ENCODE measurements at regions not wholly inside any gene's neighbourhood (a gene's known extent, or its start where the extent isn't known, plus 50 kb on each side); places are given as distances from the start of the nearest gene placed in this dataset.
"Not testable (repeated sequence)": the region's sequence is repeated elsewhere in the genome, so short reads cannot be mapped to it uniquely, and the experiment has no call there.

DNA sequence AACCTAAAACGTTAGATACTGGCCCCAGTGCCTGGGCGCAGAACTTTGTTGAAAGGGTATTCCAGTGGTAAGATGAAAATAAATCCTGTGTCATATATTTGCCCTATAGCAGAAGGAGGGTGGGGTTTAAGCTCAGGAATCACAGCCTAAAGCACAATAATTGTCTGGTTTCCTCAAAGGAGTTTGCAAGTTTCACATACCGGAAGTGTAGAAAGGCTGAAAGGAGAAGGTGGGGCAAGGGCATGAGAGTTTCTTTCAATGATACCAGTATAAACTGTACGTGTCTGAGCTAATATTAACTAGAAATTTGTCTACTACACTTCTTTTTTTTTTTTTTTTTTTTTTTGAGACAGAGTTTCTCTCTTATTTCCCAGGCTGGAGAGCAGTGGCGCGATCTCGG is 147.9 kb upstream of the WWC1 start:
- DNase-seq (ENCODE audit: low spot score); intact Hi-C loops (cut with DNase I); ATAC-seq: not testable (repeated sequence)

DNA sequence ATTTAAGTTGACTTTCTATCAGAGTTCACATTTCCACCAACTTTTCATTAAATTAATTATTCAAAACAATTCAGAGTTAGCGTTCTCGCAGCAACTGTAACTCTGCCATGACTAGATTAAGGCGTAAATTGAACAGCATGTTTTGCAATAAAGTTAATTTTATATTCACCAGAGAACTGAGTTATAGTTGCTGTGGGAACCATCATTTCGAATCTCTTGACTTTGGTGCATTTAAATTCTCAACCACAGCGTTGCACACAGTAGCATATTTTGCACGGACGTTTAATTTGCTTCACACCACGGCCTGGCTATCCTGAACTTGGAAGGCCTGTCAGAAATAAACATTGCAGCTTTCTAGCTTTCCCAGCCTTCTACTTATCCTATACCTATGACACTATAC is 144.3 kb upstream of the WWC1 start:
- ATAC-seq, result no peak

DNA sequence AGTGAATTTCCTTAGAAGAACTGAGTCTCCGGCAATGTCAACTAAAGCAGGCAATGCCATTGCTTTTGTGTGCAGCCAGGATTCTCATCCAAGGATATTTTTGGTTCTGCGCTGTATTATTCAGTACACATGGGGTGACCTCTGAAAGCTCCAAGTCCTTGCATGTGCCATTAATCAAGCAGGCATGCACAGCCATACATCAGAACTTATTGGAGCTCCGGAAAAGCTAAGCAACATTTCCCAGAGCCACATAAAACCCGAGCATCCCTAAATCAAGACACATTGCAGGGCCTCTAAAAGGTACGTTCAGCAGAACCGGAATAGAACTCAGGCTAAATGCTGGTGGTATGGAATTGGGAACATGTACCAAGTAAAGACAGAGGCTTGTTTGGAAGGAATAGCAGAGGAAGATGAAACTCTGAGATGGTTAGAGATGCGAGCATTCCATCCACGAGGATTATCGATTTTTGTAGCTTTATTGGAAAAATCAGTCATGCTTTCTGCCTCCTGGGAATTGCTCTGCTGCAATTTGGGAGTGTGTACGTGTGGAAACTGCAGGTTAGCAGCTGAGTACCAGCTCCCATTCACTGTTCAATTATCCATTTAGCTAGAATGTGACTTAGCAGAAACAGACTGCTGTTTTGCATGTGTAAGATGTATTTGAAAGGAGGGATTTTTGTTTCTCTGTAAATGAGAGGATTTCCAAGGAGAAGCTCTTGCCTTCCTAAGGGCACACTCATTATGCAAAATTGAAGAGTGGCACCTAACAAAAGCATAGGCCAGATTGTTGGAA is 143.7 kb upstream of the WWC1 start:
- ATAC-seq (no peak), DNase-seq (ENCODE audit: low spot score) (no peak)
- intact Hi-C loops (cut with DNase I), result no loop called here

More for the DNA sequence above, 144.3 kb upstream of the WWC1 start:
- intact Hi-C loops (cut with DNase I), result no loop called here
- DNase-seq (ENCODE audit: low spot score), result no peak

DNA sequence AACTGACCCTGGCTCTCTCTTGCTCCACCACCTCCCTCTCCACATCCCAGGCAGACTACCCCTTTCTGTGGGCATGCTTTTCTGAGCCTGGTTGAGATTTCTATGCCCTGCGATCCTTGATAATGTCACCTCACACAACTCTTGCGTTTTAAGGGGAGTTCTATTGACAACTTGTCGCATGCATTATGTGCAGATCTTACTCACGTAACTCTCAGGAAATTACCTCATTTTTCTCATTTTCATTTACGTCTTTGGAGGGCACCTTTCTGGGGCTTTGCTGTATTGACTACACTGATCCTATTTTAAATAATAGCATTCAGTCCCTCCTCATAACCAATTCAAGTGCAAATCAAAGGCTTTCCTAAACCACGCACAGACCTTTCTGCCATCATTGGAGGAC is 140.4 kb upstream of the WWC1 start:
- no peak for DNase-seq (ENCODE audit: low spot score)
- no peak for ATAC-seq
- intact Hi-C loops (cut with DNase I), result no loop called here

DNA sequence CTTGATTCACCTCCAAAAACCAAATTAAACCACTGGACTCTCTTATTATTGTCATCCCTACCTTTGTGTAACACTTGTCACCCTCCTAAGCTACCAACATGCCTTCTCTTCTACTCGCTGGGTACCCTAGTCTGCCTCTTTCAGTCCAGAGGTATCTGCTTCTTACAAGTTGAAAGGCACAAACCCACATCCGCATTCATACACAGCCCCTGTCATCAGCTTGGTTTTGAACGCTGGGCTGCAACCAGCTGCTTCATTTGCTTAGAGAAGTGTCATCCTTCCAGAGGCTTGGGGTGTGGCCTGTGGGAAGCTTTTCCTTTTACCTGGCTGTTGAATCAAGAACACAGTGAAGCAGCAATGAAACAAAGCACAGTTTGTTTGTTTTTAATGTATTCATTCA is 138.8 kb upstream of the WWC1 start:
- DNase-seq (ENCODE audit: low spot score) (no peak), ATAC-seq (peak; percentile 44)
- intact Hi-C loops (cut with DNase I), result no loop called here

DNA sequence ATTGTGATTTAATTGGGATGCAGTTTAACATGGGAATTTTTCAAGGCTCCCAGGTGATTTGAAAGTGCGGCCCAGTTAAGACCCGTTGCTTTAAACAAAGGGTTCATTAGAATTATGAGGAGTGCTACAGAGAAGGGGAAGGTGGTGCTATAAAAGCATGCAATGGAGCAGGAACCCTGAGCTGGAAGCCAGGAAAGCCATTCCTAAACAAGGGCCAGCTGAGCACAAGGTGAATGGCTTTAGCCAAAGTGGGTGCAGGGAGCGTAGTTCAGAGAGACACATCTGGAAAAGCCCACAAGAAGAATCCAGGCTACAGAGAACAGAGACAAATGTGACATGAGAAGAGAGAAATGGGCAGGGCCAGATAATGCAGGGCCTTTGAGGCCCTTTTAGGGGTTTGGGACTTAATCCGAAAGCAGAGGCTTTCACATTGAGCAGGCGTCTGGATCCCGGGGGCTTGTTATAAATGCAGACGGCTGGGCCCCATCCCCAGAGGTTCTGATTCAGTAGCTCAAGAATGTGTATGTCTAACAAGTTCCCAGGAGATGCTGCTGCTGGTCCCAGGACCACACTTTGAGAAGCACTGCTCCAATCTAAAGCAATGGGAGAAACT is 138.1 kb upstream of the WWC1 start:
- peak; percentile 25 for ATAC-seq
- intact Hi-C loops (cut with DNase I), result no loop called here
- DNase-seq (ENCODE audit: low spot score), result no peak

DNA sequence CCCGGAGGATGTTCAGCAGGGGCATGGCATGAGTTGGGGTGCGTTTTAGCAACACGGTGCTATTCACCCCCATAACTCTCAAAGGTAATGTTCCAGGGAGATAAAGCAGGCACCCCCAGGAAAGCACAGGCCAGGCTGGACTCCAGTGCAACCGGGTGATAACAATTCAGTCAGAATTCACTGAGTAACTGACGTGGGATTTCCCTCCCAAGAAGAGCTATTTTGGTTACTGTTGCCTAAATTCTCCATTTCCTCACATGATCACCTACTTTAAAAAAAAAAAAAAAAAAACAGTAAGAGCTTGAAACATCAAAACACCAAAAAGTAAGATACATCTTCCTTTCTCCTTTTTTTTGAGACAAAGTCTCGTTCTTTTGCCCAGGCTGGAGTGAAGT is 137.6 kb upstream of the WWC1 start:
- ATAC-seq, result no peak
- DNase-seq (ENCODE audit: low spot score), result no peak
- intact Hi-C loops (cut with DNase I), result no loop called here

DNA sequence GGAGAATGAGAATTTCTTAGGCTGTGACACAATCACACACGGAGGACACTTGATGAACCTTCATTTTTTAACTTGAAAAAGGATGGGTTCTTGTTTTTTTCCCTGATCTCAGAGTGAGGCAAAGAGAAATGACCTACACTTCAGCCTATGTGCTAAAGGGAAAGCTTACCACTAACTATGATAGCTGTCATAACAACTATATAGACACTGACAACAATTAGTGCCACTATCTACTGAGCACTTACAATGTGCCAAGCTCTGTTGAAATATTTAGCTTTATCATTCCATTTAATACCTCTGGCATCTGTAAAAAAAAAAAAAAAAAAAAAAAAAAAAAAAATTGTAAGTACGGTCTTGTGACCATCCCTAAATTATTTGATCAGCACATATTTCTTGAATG is 135.9 kb upstream of the WWC1 start:
- intact Hi-C loops (cut with DNase I), result no loop called here
- no peak for DNase-seq (ENCODE audit: low spot score)
- ATAC-seq, result no peak

DNA sequence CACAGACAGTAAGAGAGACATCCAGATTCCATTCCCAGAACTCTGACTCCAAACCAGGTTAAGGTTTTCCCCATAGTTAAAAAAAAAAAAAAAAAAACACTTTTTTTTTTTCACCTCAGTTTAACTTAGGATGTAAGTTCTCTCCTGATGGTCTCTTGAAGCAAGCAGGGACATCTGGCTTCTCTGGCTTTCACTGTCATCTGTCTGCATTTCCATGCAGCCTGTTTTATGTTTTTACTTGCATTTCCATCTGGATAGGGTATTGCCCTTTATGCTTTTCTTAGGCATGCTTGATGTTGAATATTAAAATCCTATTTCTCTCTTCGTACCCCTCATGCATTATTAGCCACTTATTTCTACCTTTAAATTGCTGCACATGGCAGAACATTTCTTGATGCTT is 135.3 kb upstream of the WWC1 start:
- intact Hi-C loops (cut with DNase I), result no loop called here
- DNase-seq (ENCODE audit: low spot score), result no peak

DNA sequence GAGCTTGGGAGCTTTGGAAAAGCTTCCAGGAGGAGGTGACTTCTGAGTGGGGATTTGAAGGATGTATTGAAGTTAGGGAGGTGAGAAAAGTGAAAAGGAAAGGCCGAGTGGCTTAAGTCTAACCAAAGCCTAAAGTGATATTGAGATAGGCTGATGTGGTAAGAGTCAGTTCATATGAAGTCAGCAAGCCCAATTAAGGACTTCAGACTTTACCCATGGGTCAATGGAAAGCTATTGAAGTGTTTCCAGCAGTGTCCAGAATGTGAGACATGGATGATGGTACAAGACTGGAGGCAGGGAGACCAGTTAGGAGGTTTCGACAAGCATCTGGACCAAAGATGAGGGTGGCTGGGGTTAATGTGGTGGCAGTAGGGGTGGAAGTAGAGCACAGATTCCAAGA is 134.3 kb upstream of the WWC1 start:
- DNase-seq (ENCODE audit: low spot score) (no peak), ATAC-seq (no peak)
- intact Hi-C loops (cut with DNase I), result no loop called here

More for the DNA sequence above, 135.3 kb upstream of the WWC1 start:
- ATAC-seq, result no peak

DNA sequence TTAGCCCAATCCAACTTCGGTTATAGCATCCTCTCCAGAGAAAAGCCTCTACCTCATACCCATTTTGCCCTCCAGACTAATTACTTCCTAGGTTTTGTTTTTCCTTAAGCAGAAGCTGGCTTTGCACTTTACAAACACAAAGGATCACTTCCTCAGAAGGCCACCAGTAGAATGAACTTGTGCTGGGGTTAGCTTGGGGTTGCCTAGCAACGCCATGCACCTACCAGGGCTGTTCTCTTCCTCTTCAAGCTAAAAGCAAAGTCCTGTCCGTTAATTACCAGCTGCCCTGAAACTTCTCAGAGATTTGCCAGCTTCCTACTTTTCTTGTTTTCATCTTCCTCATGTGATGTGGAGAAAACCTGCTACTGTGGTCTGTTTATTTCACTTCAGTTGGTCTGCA is 132.0 kb upstream of the WWC1 start:
- intact Hi-C loops (cut with DNase I), result no loop called here
- DNase-seq (ENCODE audit: low spot score), result no peak

DNA sequence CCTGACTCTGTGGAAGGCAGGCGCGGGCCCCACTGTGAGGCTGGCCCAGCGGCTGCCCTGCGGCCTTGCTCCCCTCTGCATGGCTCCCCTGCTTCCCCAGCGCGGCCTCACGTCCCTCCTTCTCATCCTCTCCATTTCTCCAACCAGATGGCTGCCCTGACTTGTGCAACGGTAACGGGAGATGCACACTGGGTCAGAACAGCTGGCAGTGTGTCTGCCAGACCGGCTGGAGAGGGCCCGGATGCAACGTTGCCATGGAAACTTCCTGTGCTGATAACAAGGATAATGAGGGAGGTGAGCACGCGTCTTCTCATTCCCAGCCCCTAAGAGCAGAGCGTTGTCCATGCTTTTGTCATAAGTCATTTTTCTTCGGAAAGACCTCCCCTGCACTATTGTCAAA is 129.0 kb upstream of the WWC1 start:
- DNase-seq (ENCODE audit: low spot score) (no peak), ATAC-seq (peak; percentile 49)
- intact Hi-C loops (cut with DNase I), result no loop called here

More for the DNA sequence above, 132.0 kb upstream of the WWC1 start:
- ATAC-seq, result no peak

DNA sequence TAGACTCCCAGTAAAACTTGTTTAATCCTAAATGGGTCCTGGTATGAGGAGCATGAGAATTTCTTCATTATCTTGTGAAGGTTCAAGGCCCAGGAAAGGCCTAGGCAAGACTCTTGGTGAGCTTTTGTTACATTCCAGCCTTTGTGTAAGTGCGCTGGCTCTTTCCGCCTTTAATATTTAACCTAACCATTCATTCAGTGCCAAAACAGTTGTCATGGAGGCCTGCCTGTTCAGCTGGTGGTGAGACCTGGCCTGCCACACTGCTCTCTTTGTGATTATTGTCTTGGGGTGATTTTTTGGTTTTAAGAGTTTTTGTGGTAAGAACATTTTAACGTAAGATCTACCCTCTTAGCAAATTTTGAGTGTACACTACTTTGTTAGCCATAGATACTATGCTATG is 127.5 kb upstream of the WWC1 start:
- no peak for ATAC-seq
- intact Hi-C loops (cut with DNase I), result no loop called here
- DNase-seq (ENCODE audit: low spot score), result no peak

DNA sequence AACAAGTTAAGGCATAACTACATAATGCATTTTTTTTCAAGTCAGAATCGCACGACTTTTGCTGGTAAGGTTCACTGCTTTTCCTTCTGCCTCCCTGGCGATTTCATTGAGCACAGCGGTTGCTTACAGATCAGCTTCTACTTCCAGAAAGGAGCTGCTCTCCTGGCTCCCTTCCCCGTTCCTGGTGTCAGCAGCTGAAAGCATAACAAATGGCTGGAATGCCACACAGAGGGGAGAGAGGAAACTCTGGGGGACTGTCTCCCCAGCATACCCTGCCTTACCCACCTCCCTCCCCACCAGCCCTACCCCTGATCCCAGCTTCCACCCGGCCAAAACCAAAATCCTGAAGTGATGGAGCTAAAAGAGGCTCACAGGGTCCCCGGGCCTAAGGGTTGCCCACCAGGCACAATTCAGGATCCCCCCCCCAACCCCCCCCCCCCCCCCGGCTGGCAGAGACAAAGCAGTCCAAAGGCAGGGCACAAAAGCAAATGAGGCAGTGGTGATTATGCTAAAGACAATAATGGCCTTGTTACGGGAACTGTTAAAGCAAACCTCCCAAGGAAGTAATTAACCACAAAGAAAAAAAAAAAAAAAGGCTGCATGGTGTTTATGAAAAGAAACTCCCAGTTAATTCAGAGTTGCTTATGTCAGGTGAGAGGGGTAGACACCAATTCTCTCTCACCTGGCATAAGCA is 126.1 kb upstream of the WWC1 start:
- intact Hi-C loops (cut with DNase I), result no loop called here
- peak; percentile 61 for ATAC-seq
- no peak for DNase-seq (ENCODE audit: low spot score)

DNA sequence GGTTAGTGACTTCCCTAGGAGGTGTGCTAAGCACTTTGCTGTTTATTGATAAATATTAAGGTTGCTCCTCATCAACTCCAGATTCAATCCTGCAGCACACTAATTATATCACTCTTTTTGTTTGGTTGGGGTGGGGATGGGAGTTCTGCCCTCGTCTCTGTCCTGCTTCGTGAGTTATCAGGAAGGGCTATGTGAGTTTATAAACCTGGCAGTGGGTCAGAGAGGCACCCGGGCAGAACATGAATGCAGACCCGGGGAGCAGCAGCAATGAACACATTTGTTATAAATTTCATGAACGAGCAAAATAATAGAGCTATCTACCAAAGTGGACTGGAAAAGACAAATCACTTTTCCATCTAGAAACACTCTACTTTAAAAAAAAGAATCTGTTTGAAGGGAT is 125.5 kb upstream of the WWC1 start:
- DNase-seq (ENCODE audit: low spot score) (no peak), ATAC-seq (no peak)
- intact Hi-C loops (cut with DNase I), result no loop called here

DNA sequence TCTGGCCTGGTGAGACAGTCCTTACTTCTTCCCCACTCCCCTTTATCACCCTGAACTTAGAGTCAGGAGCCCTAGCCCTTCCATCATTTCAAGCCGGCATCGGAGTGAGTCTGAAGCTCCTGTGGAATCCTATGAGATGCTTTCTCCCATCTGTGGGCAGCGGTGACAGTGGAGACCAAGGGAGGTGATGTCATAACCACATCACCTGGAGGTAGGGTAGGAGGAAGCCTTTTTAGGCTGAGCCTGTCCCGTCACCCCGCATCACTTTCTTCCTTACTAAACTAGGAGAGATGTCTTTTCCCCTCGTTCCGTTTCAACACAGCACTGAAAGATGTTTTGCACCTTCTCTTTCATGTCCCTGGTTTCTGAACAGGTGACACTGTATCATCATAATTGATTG is 124.1 kb upstream of the WWC1 start:
- intact Hi-C loops (cut with DNase I), result no loop called here
- no peak for DNase-seq (ENCODE audit: low spot score)
- ATAC-seq, result no peak

DNA sequence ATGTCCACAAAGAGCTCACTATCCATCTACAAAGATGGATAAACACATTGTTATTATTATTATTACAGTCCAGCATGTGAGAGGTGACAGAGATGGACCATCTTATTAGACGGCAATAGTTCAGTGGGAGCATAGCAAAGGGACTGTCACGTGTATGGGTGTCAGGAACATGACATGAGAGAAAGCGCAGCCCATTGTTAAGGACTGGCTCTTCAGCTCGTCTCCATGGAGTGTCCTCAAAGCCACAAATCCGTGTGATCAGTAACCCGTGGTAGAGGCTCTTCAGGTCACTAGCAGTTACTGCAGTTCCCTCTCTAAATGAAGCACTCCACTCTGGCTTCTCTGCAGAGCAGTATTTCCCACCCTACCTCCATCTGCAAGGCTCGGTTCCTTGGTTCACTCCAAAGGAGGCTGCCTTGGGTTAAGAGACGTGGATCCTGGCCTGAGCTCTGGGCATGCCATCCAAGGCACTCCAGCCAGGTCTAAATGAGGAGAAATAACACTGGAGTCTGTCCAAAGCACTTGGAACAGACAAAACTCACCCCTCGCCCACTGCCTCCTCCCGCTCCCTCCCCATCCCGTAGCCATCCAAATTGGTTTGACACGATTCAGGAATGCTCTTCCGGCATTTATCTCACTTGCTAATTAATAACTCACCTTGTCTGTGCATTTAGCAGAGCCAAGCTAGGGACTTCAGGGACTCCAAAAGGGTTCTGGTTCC is 122.3 kb upstream of the WWC1 start:
- no peak for DNase-seq (ENCODE audit: low spot score)
- ATAC-seq, result no peak
- intact Hi-C loops (cut with DNase I), result no loop called here

DNA sequence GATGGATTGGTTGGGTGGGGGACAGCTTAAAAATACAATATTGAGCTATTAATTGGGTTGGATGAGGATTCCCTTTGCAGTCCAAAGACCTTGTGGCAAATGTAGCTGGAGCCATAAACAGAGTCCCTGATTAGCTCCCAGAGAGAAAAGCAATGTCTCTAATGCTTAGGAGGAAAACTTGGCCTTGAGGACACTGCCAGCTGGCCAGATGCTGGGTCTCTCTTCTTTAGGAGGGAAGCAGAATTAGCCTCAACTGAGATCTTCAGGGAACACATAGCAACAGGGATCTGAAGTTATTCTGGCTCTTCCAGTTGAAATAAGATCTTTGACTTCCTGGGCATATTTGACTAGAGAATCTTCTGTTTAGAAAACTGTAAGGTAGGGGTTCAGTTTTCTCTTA is 121.7 kb upstream of the WWC1 start:
- ATAC-seq (no peak), DNase-seq (ENCODE audit: low spot score) (no peak)
- intact Hi-C loops (cut with DNase I), result no loop called here

DNA sequence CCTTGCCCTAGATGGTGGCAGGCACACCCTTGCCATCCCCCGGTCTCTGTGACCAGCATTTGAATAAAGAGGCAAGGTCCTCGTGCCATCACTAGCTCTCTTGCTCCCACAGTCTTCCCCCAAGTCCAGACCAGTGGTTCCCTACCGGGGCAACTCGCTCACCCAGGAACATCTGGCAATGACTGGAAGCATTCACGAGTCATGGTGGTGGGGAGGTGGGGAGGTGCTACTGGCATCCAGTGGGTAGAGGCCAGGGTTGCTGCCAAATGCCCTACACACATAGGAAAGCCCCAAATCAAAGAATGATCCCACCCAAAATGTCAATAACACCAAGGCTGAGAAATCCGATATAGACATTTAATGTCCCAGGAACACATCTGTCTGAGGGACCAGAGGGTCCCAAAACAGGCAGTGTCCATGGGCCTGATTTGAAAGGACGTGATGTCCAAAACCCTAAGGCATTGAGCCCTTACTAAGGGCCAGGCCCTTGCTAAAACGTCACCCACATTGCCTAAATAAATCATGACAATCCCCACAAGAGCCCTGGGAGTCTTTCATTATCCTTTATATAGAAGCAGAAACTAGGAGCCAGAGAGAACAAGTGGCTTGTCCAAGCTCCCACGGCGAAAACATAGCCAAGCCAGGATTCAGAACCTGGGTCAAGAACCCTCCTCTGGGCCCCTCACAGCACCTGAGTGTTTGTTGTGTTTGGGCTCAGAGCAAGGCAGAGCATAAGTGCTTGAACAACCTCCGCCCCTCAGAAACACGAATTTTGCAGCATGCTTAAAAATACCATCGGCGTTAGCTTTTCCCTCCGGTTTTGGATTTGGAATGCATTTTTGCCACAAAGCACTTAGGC is 119.3 kb upstream of the WWC1 start:
- DNase-seq (ENCODE audit: low spot score) (no peak), ATAC-seq (no peak)
- intact Hi-C loops (cut with DNase I), result no loop called here

Measured in sciatic nerve (tissue), 2 donors.